HepG2 (cell line): ENCODE measurements at regions not wholly inside any gene's neighbourhood (a gene's known extent, or its start where the extent isn't known, plus 50 kb on each side); places are given as distances from the start of the nearest gene placed in this dataset.

Experiments used
- ATAC-seq: fragments of 200-7000 bp; cut with Tn5 transposase; 3 replicates; pipeline ENCODE4 v1.9.1; 2020; ENCODE audit warnings: mild to moderate bottlenecking, moderate library complexity
- BruUV-seq: library from RNA; stranded (reverse); fragments of 400-500 nt; replicated peaks from 2 replicates; lab custom pipeline; 2021; lab: Mats Ljungman, UMichigan
- CTCF ChIA-PET: fragments of 300-600 bp; formaldehyde crosslinking; extraction: SDS; loops from one replicate; lab custom pipeline; 2021; ENCODE audit warnings: low total read pairs, inconsistent platforms, low intra/inter-chr PET ratio; lab: Yijun Ruan, JAX
- POLR2A ChIA-PET: fragments of 350-600 bp; sonication (Branson Sonifier 250); formaldehyde crosslinking; loops from one replicate; lab custom pipeline; 2020; ENCODE audit warnings: antibody characterized with exemption, inconsistent platforms; lab: Yijun Ruan, JAX
- DNase-seq: peaks from one replicate; pipeline ENCODE4 v3.0.0-alpha.2; 2015; ENCODE audit warnings: low spot score
- FAIRE-seq: peaks from 3 replicates; lab custom pipeline; 2011; peaks lifted over from hg19 to GRCh38; lab: Jason Lieb, UNC
- H2AFZ ChIP-seq: one replicate; pipeline ENCODE4 v1.6.1; 2011; ENCODE audit warnings: low read length, inconsistent platforms
- H3K27ac ChIP-seq: fragments of 300-600 bp; 3 replicates; pipeline ENCODE4 v1.8.0; 2011; ENCODE audit warnings: mixed run types, mild to moderate bottlenecking, mixed read lengths, low read length, inconsistent platforms; ENCODE audit not compliant: insufficient read depth; ENCODE audit errors: extremely low read length
- H3K27me3 ChIP-seq, 2 experiments: fragments of 200-600 bp in 1 of 2; 2 replicates in 1 of 2; 3 replicates in 1 of 2; pipeline versions ENCODE4 v1.6.0 to v1.8.0; 2011; ENCODE audit warnings: low read length in 2 of 2, mild to moderate bottlenecking in 2 of 2, moderate library complexity in 2 of 2, inconsistent platforms in 1 of 2; ENCODE audit not compliant: insufficient read depth in 2 of 2, control insufficient read depth in 1 of 2
- H3K36me3 ChIP-seq, 2 experiments: fragments of 200-600 bp in 1 of 2; replicated peaks in 1 of 2; 2 replicates in 1 of 2; 3 replicates in 1 of 2; pipeline versions ENCODE4 v1.5.1 to v1.8.0; 2011; ENCODE audit warnings: low read length in 2 of 2, inconsistent platforms in 1 of 2; ENCODE audit not compliant: insufficient read depth in 2 of 2, control insufficient read depth in 1 of 2
- H3K4me1 ChIP-seq: 2 replicates; pipeline ENCODE4 v1.5.1; 2012; ENCODE audit warnings: low read length, inconsistent platforms; ENCODE audit not compliant: insufficient read depth
- H3K4me2 ChIP-seq: 2 replicates; pipeline ENCODE4 v1.6.0; 2011; ENCODE audit warnings: low read depth, low read length, inconsistent platforms
- H3K4me3 ChIP-seq, 3 experiments: fragments of 200-600 bp in 1 of 3; sonication (generic), shearing (Covaris generic) in 1 of 3; replicated peaks in 1 of 3; 2 replicates each; pipeline ENCODE4 v1.5.1; 2011 to 2016; ENCODE audit warnings: low read length in 3 of 3, inconsistent platforms in 2 of 3, low read depth in 2 of 3, mild to moderate bottlenecking in 2 of 3, control low read depth in 1 of 3, mixed read lengths in 1 of 3; ENCODE audit not compliant: insufficient read depth in 1 of 3
- H3K79me2 ChIP-seq: one replicate; pipeline ENCODE4 v1.6.1; 2011; ENCODE audit warnings: low read length, inconsistent platforms; ENCODE audit not compliant: insufficient read depth
- H3K9ac ChIP-seq: 2 replicates; pipeline ENCODE4 v1.6.0; 2011; ENCODE audit warnings: mild to moderate bottlenecking, low read depth, low read length, inconsistent platforms; ENCODE audit not compliant: insufficient read depth
- H3K9me3 ChIP-seq: 2 replicates; pipeline ENCODE4 v1.5.1; 2012; ENCODE audit warnings: mild to moderate bottlenecking, low read length
- H4K20me1 ChIP-seq: 2 replicates; pipeline ENCODE4 v1.6.0; 2011; ENCODE audit warnings: inconsistent platforms, mild to moderate bottlenecking, low read length, moderate library complexity; ENCODE audit not compliant: insufficient read depth
- CEBPB ChIP-seq: IDR thresholded peaks from 2 replicates; pipeline ENCODE4 v1.6.1; 2011; ENCODE audit warnings: low read depth, low read length, improper control_type of control experiment, borderline replicate concordance
- CENPT ChIP-seq: sonication (generic); formaldehyde crosslinking; IDR thresholded peaks from 2 replicates; pipeline ENCODE4 v1.8.0; 2022; ENCODE audit warnings: low read depth, mild to moderate bottlenecking, moderate library complexity, missing genetic modification reagents
- KLF15 ChIP-seq: sonication (generic); formaldehyde crosslinking; IDR thresholded peaks from 2 replicates; pipeline ENCODE4 v1.8.1; 2023; ENCODE audit warnings: borderline replicate concordance, mild to moderate bottlenecking, inconsistent platforms, missing genetic modification reagents, mixed read lengths
- PAXIP1 ChIP-seq: sonication (generic); formaldehyde crosslinking; conservative IDR thresholded peaks from 2 replicates; pipeline ENCODE4 v1.4.0; 2020; ENCODE audit warnings: mild to moderate bottlenecking, missing genetic modification reagents, moderate library complexity
- WGBS: methylation state at CpG from one replicate; pipeline ENCODE4 v1.1.6; 2017; ENCODE audit warnings: low lambda C conversion rate; 5-methylcytosine and 5-hydroxymethylcytosine counted together
- in situ Hi-C: cut with HindIII; loops from 2 replicates; pipeline ENCODE4 v1.10.0; 2017; ENCODE audit warnings: low pct_unique_long_range_greater_than_20kb; ENCODE audit not compliant: extremely low pct_ligation_motif_present
- intact Hi-C: fragments of 100-400 bp; cut with micrococcal nuclease; formaldehyde crosslinking; loops from one replicate; pipeline ENCODE4 v1.10.0; 2022; ENCODE audit not compliant: unreplicated experiment

GRCh38 chr3:105170423-105170822 lies 196.3 kb upstream of the ALCAM start (continued):
- TF ChIP-seq KLF15 (CRISPR knock-in tag) (no peak), CENPT (no peak)

- BruUV-seq = no TSS peak
- DNase-seq (no peak), ATAC-seq (no peak), FAIRE-seq (no peak)
- intact Hi-C loops (no loop called here), in situ Hi-C loops (no loop called here)
- Histone ChIP-seq H3K9me3 (no peaks in the 10 kb centered on the region), H3K4me3 (no peak overlapping the region), H3K79me2 (no peaks in the 10 kb centered on the region), H2AFZ (no peak overlapping the region), H3K27ac (no peak overlapping the region), H3K36me3 (no peaks in the 10 kb centered on the region), H3K27me3 (no peaks in the 10 kb centered on the region), H3K9ac (no peak overlapping the region), H4K20me1 (no peaks in the 10 kb centered on the region), H3K4me1 (no peaks in the 10 kb centered on the region), H3K4me2 (no peak overlapping the region)
- POLR2A ChIA-PET = no interaction called here
- WGBS = 32% methylated on average over 4 of the region's 4 CpGs
- TF ChIP-seq CEBPB (peak; percentile 33; the same call in 1 of the 2 replicates), PAXIP1 (CRISPR knock-in tag) (no peak)
- CTCF ChIA-PET = no interaction called here
Observed at GRCh38 chr3:105174017-105174615, 192.6 kb upstream of the ALCAM start.
